HepG2 (cell line): ENCODE measurements at regions not wholly inside any gene's neighbourhood (a gene's known extent, or its start where the extent isn't known, plus 50 kb on each side); places are given as distances from the start of the nearest gene placed in this dataset.

Source experiments
- ATAC-seq: fragments of 200-7000 bp; cut with Tn5 transposase; 3 replicates; pipeline ENCODE4 v1.9.1; 2020; ENCODE audit warnings: mild to moderate bottlenecking, moderate library complexity
- BruUV-seq: library from RNA; stranded (reverse); fragments of 400-500 nt; replicated peaks from 2 replicates; lab custom pipeline; 2021; lab: Mats Ljungman, UMichigan
- CTCF ChIA-PET: fragments of 300-600 bp; formaldehyde crosslinking; extraction: SDS; loops from one replicate; lab custom pipeline; 2021; ENCODE audit warnings: low total read pairs, inconsistent platforms, low intra/inter-chr PET ratio; lab: Yijun Ruan, JAX
- POLR2A ChIA-PET: fragments of 350-600 bp; sonication (Branson Sonifier 250); formaldehyde crosslinking; loops from one replicate; lab custom pipeline; 2020; ENCODE audit warnings: antibody characterized with exemption, inconsistent platforms; lab: Yijun Ruan, JAX
- DNase-seq: peaks from one replicate; pipeline ENCODE4 v3.0.0-alpha.2; 2015; ENCODE audit warnings: low spot score
- FAIRE-seq: peaks from 3 replicates; lab custom pipeline; 2011; peaks lifted over from hg19 to GRCh38; lab: Jason Lieb, UNC
- H2AFZ ChIP-seq: one replicate; pipeline ENCODE4 v1.6.1; 2011; ENCODE audit warnings: low read length, inconsistent platforms
- H3K27ac ChIP-seq: fragments of 300-600 bp; 3 replicates; pipeline ENCODE4 v1.8.0; 2011; ENCODE audit warnings: mixed run types, mild to moderate bottlenecking, mixed read lengths, low read length, inconsistent platforms; ENCODE audit not compliant: insufficient read depth; ENCODE audit errors: extremely low read length
- H3K27me3 ChIP-seq, 2 experiments: fragments of 200-600 bp in 1 of 2; 2 replicates in 1 of 2; 3 replicates in 1 of 2; pipeline versions ENCODE4 v1.6.0 to v1.8.0; 2011; ENCODE audit warnings: low read length in 2 of 2, mild to moderate bottlenecking in 2 of 2, moderate library complexity in 2 of 2, inconsistent platforms in 1 of 2; ENCODE audit not compliant: insufficient read depth in 2 of 2, control insufficient read depth in 1 of 2
- H3K36me3 ChIP-seq, 2 experiments: fragments of 200-600 bp in 1 of 2; replicated peaks in 1 of 2; 2 replicates in 1 of 2; 3 replicates in 1 of 2; pipeline versions ENCODE4 v1.5.1 to v1.8.0; 2011; ENCODE audit warnings: low read length in 2 of 2, inconsistent platforms in 1 of 2; ENCODE audit not compliant: insufficient read depth in 2 of 2, control insufficient read depth in 1 of 2
- H3K4me1 ChIP-seq: 2 replicates; pipeline ENCODE4 v1.5.1; 2012; ENCODE audit warnings: low read length, inconsistent platforms; ENCODE audit not compliant: insufficient read depth
- H3K4me2 ChIP-seq: 2 replicates; pipeline ENCODE4 v1.6.0; 2011; ENCODE audit warnings: low read depth, low read length, inconsistent platforms
- H3K4me3 ChIP-seq, 3 experiments: fragments of 200-600 bp in 1 of 3; sonication (generic), shearing (Covaris generic) in 1 of 3; replicated peaks in 1 of 3; 2 replicates each; pipeline ENCODE4 v1.5.1; 2011 to 2016; ENCODE audit warnings: low read length in 3 of 3, inconsistent platforms in 2 of 3, low read depth in 2 of 3, mild to moderate bottlenecking in 2 of 3, control low read depth in 1 of 3, mixed read lengths in 1 of 3; ENCODE audit not compliant: insufficient read depth in 1 of 3
- H3K79me2 ChIP-seq: one replicate; pipeline ENCODE4 v1.6.1; 2011; ENCODE audit warnings: low read length, inconsistent platforms; ENCODE audit not compliant: insufficient read depth
- H3K9ac ChIP-seq: 2 replicates; pipeline ENCODE4 v1.6.0; 2011; ENCODE audit warnings: mild to moderate bottlenecking, low read depth, low read length, inconsistent platforms; ENCODE audit not compliant: insufficient read depth
- H3K9me3 ChIP-seq: 2 replicates; pipeline ENCODE4 v1.5.1; 2012; ENCODE audit warnings: mild to moderate bottlenecking, low read length
- H4K20me1 ChIP-seq: 2 replicates; pipeline ENCODE4 v1.6.0; 2011; ENCODE audit warnings: inconsistent platforms, mild to moderate bottlenecking, low read length, moderate library complexity; ENCODE audit not compliant: insufficient read depth
- NCOR1 ChIP-seq: fragments of 200-600 bp; sonication (generic); IDR thresholded peaks from 2 replicates; pipeline ENCODE4 v1.7.0; 2017; ENCODE audit warnings: antibody characterized with exemption, low read length, borderline replicate concordance
- NFKBIZ ChIP-seq: IDR thresholded peaks from 2 replicates; pipeline ENCODE4 v1.6.1; 2018; ENCODE audit warnings: missing genetic modification reagents, missing compliant biosample characterization
- NR3C1 ChIP-seq: sonication (generic); formaldehyde crosslinking; IDR thresholded peaks from 2 replicates; pipeline ENCODE4 v1.4.0; 2020; ENCODE audit warnings: missing genetic modification reagents
- RBAK ChIP-seq: sonication (generic); formaldehyde crosslinking; IDR thresholded peaks from 2 replicates; pipeline ENCODE4 v1.5.1; 2020; ENCODE audit warnings: mild to moderate bottlenecking, missing genetic modification reagents
- SMARCE1 ChIP-seq: fragments of 450-650 bp; IDR thresholded peaks from 2 replicates; pipeline ENCODE4 v1.6.1; 2017; ENCODE audit warnings: borderline replicate concordance
- ZNF251 ChIP-seq: sonication (generic); formaldehyde crosslinking; IDR thresholded peaks from 2 replicates; pipeline ENCODE4 v1.9.0; 2021; ENCODE audit warnings: mild to moderate bottlenecking, missing genetic modification reagents
- ZNF670 ChIP-seq: sonication (generic); formaldehyde crosslinking; IDR thresholded peaks from 2 replicates; pipeline ENCODE4 v1.8.0; 2022; ENCODE audit warnings: mild to moderate bottlenecking, missing genetic modification reagents, borderline replicate concordance
- ZNF782 ChIP-seq: sonication (generic); formaldehyde crosslinking; IDR thresholded peaks from 2 replicates; pipeline ENCODE4 v1.4.0; 2020; ENCODE audit warnings: missing genetic modification reagents, mild to moderate bottlenecking, borderline replicate concordance
- WGBS: methylation state at CpG from one replicate; pipeline ENCODE4 v1.1.6; 2017; ENCODE audit warnings: low lambda C conversion rate; 5-methylcytosine and 5-hydroxymethylcytosine counted together
- in situ Hi-C: cut with HindIII; loops from 2 replicates; pipeline ENCODE4 v1.10.0; 2017; ENCODE audit warnings: low pct_unique_long_range_greater_than_20kb; ENCODE audit not compliant: extremely low pct_ligation_motif_present
- intact Hi-C: fragments of 100-400 bp; cut with micrococcal nuclease; formaldehyde crosslinking; loops from one replicate; pipeline ENCODE4 v1.10.0; 2022; ENCODE audit not compliant: unreplicated experiment
- TF ChIP-seq, protein P1 (sequence below): sonication (generic); formaldehyde crosslinking; IDR thresholded peaks from 2 replicates; pipeline ENCODE4 v1.4.0; 2020; ENCODE audit warnings: missing genetic modification reagents

GRCh38 chrX:40891798-40892197, 156.5 kb upstream of the MED14 start (continued):
- TF ChIP-seq NR3C1 (no peak), ZNF782 (CRISPR knock-in tag) (no peak)

- in situ Hi-C loops = no loop called here
- Histone ChIP-seq H3K79me2 (no peaks in the 10 kb centered on the region), H2AFZ (no peak overlapping the region), H3K4me3 (no peak overlapping the region), H4K20me1 (no peaks in the 10 kb centered on the region), H3K9ac (no peak overlapping the region), H3K27me3 (no peaks in the 10 kb centered on the region), H3K27ac (no peak overlapping the region), H3K36me3 (no peaks in the 10 kb centered on the region), H3K4me1 (peaks cover 6% of the 10 kb centered on the region; the same call in 1 of the 2 replicates), H3K4me2 (no peak overlapping the region), H3K9me3 (no peaks in the 10 kb centered on the region)
- ChIA-PET CTCF (no interaction called here), POLR2A (no interaction called here)
- BruUV-seq = no TSS peak
- DNase-seq (no peak), ATAC-seq (no peak), FAIRE-seq (no peak)
- TF ChIP-seq NFKBIZ (CRISPR knock-in tag) (no peak), NCOR1 (no peak)
- intact Hi-C loops = no loop called here
- WGBS = 38% methylated on average over 6 of the region's 6 CpGs
These were observed 158.0 kb upstream of the MED14 start for GRCh38 chrX:40893251-40893910.

DNA sequence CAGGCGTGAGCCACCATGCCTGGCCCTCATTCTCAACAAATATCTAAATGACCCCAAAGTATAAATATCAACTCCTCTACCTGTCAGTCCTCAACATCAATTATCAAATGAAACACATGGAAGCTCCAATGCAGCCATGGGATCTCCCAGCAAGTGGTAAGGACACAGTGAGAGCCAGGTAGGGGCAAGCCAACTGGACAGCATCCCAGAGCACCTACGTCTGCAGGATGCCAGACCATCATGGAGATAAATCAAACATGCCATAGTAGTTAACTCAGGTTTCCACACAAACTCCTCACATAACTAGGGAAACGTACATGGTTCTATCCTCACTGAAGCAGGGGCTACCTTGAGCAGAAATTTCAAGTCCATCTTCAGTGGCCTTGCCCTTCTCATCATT, 159.9 kb upstream of the MED14 start:
- no peaks in the 10 kb centered on the region for H4K20me1 ChIP-seq
- intact Hi-C loops = no loop called here
- in situ Hi-C loops = no loop called here
- CTCF ChIA-PET = no interaction called here
- no peaks in the 10 kb centered on the region for H3K9me3 ChIP-seq
- POLR2A ChIA-PET = no interaction called here
- H3K79me2 ChIP-seq = no peaks in the 10 kb centered on the region
- TF ChIP-seq ZNF251 (no peak), RBAK (CRISPR knock-in tag) (no peak), ZNF670 (CRISPR knock-in tag) (no peak), SMARCE1 (no peak)
- TF ChIP-seq, protein P1, sequence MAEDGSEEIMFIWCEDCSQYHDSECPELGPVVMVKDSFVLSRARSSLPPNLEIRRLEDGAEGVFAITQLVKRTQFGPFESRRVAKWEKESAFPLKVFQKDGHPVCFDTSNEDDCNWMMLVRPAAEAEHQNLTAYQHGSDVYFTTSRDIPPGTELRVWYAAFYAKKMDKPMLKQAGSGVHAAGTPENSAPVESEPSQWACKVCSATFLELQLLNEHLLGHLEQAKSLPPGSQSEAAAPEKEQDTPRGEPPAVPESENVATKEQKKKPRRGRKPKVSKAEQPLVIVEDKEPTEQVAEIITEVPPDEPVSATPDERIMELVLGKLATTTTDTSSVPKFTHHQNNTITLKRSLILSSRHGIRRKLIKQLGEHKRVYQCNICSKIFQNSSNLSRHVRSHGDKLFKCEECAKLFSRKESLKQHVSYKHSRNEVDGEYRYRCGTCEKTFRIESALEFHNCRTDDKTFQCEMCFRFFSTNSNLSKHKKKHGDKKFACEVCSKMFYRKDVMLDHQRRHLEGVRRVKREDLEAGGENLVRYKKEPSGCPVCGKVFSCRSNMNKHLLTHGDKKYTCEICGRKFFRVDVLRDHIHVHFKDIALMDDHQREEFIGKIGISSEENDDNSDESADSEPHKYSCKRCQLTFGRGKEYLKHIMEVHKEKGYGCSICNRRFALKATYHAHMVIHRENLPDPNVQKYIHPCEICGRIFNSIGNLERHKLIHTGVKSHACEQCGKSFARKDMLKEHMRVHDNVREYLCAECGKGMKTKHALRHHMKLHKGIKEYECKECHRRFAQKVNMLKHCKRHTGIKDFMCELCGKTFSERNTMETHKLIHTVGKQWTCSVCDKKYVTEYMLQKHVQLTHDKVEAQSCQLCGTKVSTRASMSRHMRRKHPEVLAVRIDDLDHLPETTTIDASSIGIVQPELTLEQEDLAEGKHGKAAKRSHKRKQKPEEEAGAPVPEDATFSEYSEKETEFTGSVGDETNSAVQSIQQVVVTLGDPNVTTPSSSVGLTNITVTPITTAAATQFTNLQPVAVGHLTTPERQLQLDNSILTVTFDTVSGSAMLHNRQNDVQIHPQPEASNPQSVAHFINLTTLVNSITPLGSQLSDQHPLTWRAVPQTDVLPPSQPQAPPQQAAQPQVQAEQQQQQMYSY (CRISPR knock-in tag) = no peak
- H3K36me3 ChIP-seq = no peaks in the 10 kb centered on the region
- no peak overlapping the region for H3K4me2 ChIP-seq
- WGBS = 100% methylated on average over 1 of the region's 3 CpGs
- H3K27ac ChIP-seq = no peak overlapping the region
- no peaks in the 10 kb centered on the region for H3K27me3 ChIP-seq
- FAIRE-seq = no peak
- no peak for ATAC-seq
- peaks cover 6% of the 10 kb centered on the region; the same call in 1 of the 2 replicates for H3K4me1 ChIP-seq
- no peak overlapping the region for H3K4me3 ChIP-seq
- no TSS peak for BruUV-seq
- no peak for DNase-seq
- no peak overlapping the region for H3K9ac ChIP-seq
- no peak overlapping the region for H2AFZ ChIP-seq
